ENCODE measurements at regions not wholly inside any gene's neighbourhood (a gene's known extent, or its start where the extent isn't known, plus 50 kb on each side); places are given as distances from the start of the nearest gene placed in this dataset.
"Not testable (repeated sequence)": the region's sequence is repeated elsewhere in the genome, so short reads cannot be mapped to it uniquely, and the experiment has no call there.

DNA sequence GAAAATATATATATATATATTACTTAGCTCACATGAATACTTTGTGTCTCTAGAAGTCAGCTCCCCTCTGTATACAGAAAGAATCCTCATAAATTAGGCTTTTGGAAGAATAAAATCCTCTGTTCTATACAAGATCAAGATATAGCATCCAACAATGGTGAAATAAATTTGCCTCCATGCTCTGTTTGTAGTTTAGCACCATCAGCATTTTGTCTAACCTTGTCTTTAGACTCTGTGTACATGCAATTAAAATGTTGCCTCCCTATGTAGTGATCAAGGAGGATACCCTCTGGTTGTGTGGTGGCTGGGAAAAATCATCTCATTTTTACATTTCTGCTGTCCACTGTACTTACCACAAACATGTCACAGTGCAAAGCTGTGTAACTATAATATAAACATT lies 189.7 kb downstream of the C7orf25 start:
- Histone ChIP-seq H3K4me1 (ENCODE audit: low read depth) (no peaks in the 10 kb centered on the region), H3K36me3 (ENCODE audit: low read depth) (no peaks in the 10 kb centered on the region), H3K4me3 (no peak overlapping the region), H3K9me3 (no peaks in the 10 kb centered on the region)
- TF ChIP-seq, protein P1, sequence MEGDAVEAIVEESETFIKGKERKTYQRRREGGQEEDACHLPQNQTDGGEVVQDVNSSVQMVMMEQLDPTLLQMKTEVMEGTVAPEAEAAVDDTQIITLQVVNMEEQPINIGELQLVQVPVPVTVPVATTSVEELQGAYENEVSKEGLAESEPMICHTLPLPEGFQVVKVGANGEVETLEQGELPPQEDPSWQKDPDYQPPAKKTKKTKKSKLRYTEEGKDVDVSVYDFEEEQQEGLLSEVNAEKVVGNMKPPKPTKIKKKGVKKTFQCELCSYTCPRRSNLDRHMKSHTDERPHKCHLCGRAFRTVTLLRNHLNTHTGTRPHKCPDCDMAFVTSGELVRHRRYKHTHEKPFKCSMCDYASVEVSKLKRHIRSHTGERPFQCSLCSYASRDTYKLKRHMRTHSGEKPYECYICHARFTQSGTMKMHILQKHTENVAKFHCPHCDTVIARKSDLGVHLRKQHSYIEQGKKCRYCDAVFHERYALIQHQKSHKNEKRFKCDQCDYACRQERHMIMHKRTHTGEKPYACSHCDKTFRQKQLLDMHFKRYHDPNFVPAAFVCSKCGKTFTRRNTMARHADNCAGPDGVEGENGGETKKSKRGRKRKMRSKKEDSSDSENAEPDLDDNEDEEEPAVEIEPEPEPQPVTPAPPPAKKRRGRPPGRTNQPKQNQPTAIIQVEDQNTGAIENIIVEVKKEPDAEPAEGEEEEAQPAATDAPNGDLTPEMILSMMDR (IDR thresholded peaks at IDR 0.05) = no peak
- intact Hi-C loops (cut with DNase I, micrococcal nuclease) = no loop called here
- no peak for ATAC-seq
- no peak for DNase-seq

DNA sequence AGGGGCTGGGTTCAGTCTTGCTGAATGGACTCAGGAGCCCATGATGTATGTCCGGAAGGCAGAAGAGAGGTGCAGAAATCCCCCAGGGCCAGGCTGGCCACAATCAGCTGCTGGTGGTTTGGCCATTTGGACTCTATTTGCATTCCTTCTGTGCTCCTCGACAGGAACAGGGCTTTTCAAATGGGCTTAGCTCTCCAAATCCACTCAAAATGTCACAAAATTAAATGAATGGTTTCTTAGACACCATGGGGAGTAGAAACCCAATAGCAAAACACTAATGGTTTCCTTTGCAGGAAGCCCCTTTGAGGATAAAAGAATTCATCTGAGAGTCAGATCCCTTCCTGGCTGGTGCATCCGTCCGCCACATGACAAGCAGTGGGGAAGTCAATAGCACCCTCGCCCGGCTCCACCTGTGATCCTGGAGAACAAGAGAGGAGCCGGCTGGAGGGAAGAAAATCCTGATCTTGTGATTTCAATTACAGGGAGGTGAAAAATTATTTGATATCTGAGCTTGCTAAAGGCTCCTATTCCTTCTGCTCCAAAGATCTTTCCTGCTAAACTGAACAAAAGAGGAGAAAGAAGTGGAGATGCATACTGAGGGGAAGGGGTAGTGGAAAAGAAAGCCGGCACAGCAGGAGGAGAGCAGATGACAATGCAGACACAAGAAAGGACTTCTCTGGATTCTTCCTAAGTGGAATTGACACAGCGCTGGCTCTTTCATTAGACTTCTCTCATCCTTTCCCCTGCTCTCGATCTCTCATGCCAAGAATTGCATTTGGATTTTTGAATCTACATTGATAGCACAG lies 190.7 kb downstream of the C7orf25 start:
- DNase-seq (no peak), ATAC-seq (no peak)
- H3K4me1 ChIP-seq (ENCODE audit: low read depth) = no peaks in the 10 kb centered on the region
- no peaks in the 10 kb centered on the region for H3K36me3 ChIP-seq (ENCODE audit: low read depth)
- H3K9me3 ChIP-seq = no peaks in the 10 kb centered on the region
- H3K4me3 ChIP-seq = no peak overlapping the region
- intact Hi-C loops (cut with DNase I, micrococcal nuclease) = no loop called here
- TF ChIP-seq, protein P1 (IDR thresholded peaks at IDR 0.05) = no peak

DNA sequence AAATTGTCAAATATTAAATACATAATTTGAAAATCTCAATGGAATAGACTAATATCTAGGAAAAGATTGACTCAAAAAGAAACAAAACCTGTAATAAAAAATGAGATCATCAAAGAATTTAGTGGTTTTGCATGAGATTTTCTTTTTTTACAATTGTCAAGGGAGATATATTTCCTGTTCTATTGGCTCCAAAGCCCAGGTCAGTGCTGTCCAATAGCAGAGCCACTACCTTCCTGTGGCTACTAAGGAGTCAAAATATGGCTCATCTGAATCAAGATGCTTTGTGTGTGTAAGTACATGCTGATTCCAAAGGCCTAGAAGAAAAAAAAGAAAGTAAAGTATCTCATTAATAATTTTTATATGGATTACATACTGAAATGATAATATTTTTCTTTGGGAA lies 191.9 kb downstream of the C7orf25 start:
- no peaks in the 10 kb centered on the region for H3K9me3 ChIP-seq
- intact Hi-C loops (cut with DNase I, micrococcal nuclease) = no loop called here

DNA sequence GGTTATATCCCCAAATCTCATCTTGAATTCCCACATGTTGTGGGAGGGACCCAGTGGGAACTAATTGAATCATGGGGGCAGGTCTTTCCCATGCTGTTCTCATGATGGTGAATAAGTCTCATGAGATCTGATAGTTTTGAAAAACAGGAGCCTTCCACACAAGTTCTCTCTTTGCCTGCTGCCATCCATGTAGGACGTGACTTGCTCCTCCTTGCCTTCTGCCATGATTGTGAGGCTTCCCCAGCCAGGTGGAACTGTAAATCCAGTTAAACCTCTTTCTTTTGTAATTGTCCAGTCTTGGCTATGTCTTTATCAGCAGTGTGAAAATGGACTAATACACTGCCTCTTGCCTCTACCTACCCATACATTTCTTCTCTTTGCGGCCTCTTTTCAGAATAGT lies 193.4 kb downstream of the C7orf25 start:
- H3K9me3 ChIP-seq; H3K36me3 ChIP-seq (ENCODE audit: low read depth); ATAC-seq; DNase-seq; H3K4me3 ChIP-seq; H3K4me1 ChIP-seq (ENCODE audit: low read depth); intact Hi-C loops (cut with DNase I, micrococcal nuclease): not testable (repeated sequence)

More for the DNA sequence above, 191.9 kb downstream of the C7orf25 start:
- no peak overlapping the region for H3K4me3 ChIP-seq
- TF ChIP-seq, protein P1 (IDR thresholded peaks at IDR 0.05) = no peak
- ATAC-seq (no peak), DNase-seq (no peak)
- H3K36me3 ChIP-seq (ENCODE audit: low read depth) = no peaks in the 10 kb centered on the region
- H3K4me1 ChIP-seq (ENCODE audit: low read depth) = no peaks in the 10 kb centered on the region

DNA sequence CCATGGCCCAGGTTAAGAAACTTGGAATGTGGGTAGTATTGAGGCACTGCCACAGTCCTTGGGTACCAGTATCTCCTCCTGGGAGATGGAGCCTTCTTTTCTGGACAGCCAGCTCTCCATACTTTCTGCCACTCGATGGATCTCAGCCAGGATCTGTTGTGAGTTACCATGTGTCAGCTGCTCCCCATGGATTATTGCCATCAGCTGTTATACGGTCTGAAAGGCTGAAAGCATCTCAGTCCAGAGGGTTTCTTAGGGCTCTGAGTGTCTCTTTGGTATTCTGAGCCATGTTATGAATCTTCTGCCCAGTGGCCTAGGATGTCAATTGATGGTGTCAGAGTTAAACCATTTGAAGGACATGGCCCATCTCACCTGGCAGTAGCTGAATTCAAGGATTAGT lies 197.5 kb downstream of the C7orf25 start:
- intact Hi-C loops (cut with DNase I, micrococcal nuclease) = no loop called here
- DNase-seq (no peak), ATAC-seq (no peak)
- H3K4me3 ChIP-seq = no peak overlapping the region
- H3K9me3 ChIP-seq = no peaks in the 10 kb centered on the region
- TF ChIP-seq, protein P1 (IDR thresholded peaks at IDR 0.05) = no peak
- H3K4me1 ChIP-seq (ENCODE audit: low read depth) = no peaks in the 10 kb centered on the region
- H3K36me3 ChIP-seq (ENCODE audit: low read depth) = no peaks in the 10 kb centered on the region

DNA sequence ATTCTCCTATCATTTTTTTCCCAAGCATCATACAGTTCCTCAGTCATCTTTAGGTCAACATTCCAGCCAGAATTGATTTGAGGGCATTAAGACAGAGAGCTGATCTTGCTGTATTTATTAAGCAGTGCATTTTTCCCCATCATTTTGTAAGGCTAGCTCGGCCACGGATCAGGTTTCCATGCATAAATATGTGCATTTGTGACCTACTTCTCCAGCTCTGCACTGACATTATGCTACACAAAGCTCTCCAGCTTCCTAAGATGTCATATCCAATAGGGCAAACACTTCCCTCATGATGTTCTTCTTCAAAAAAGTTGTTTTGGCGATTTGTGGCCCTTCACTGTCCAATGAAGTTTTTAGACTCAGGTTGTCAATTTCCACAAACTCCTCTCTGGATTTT lies 202.6 kb downstream of the C7orf25 start:
- no peak for DNase-seq
- H3K4me3 ChIP-seq = no peak overlapping the region
- TF ChIP-seq, protein P1 (IDR thresholded peaks at IDR 0.05) = no peak
- no peaks in the 10 kb centered on the region for H3K4me1 ChIP-seq (ENCODE audit: low read depth)
- intact Hi-C loops (cut with DNase I, micrococcal nuclease) = no loop called here
- no peaks in the 10 kb centered on the region for H3K9me3 ChIP-seq
- no peaks in the 10 kb centered on the region for H3K36me3 ChIP-seq (ENCODE audit: low read depth)
- ATAC-seq = no peak

Measured in mucosa of descending colon (tissue), 3 donors.